ENCODE measurements at regions not wholly inside any gene's neighbourhood (a gene's known extent, or its start where the extent isn't known, plus 50 kb on each side); places are given as distances from the start of the nearest gene placed in this dataset.

DNA sequence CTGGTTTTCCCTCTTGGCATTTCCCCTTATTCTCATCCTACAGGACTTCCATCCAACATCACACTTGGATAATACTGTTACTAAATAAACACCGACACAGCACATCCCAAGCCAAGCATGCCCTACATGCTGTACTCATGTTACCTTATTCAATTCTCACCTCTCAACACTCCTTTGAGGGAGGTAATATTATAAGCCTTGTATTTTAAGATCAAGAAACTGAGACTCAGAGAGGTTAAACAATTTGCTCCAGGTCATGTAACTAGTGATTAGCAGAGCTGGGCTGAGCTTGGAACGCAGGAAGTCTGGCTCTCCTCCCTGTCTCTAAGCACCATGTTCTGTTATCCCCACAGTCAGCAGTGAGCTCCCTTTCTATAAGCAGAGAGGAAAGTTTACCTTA is 333.6 kb upstream of the IGFBP7 start:
- Histone ChIP-seq H3K36me3 (ENCODE audit: control insufficient read depth in 2 of 2, insufficient read depth in 2 of 2, low read length in 2 of 2) (no peaks in the 10 kb centered on the region), H3K4me1 (ENCODE audit: control insufficient read depth in 2 of 2, insufficient read depth in 2 of 2, low read length in 2 of 2) (no peaks in the 10 kb centered on the region), H3K4me3 (ENCODE audit: low read length in 2 of 2) (no peak overlapping the region), H3K9ac (ENCODE audit: low read depth in 1 of 2, low read length in 2 of 2) (no peak overlapping the region), H3K9me3 (ENCODE audit: control insufficient read depth in 2 of 2, low read length in 2 of 2) (no peaks in the 10 kb centered on the region), H3K27me3 (ENCODE audit: control insufficient read depth in 2 of 2, insufficient read depth in 2 of 2, low read length in 2 of 2) (no peaks in the 10 kb centered on the region), H3K27ac (ENCODE audit: low read depth in 2 of 2, low read length in 2 of 2) (no peak overlapping the region)

DNA sequence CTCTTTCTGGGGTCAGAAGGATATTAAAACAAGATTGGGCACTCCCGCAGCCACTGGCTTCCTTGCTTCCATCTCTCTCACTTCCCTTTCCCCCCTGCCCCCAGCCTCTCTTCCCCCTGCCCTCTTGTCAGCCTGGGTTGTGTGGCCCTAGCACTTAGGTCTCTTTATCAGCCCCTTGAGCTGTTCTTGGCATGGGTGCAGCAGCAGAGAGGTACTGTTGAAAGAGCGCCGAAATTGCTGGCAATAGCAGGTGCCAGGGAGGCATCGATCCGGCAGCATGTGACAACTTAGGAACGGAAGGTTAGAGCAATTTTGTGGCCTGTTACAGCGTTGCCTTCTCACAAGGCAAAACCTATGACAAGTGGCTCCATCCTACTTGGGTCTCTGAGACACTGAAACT is 333.1 kb upstream of the IGFBP7 start:
- Histone ChIP-seq H3K36me3 (ENCODE audit: control insufficient read depth in 2 of 2, insufficient read depth in 2 of 2, low read length in 2 of 2) (no peaks in the 10 kb centered on the region), H3K4me1 (ENCODE audit: control insufficient read depth in 2 of 2, insufficient read depth in 2 of 2, low read length in 2 of 2) (no peaks in the 10 kb centered on the region), H3K9me3 (ENCODE audit: control insufficient read depth in 2 of 2, low read length in 2 of 2) (no peaks in the 10 kb centered on the region), H3K9ac (ENCODE audit: low read depth in 1 of 2, low read length in 2 of 2) (no peak overlapping the region), H3K27me3 (ENCODE audit: control insufficient read depth in 2 of 2, insufficient read depth in 2 of 2, low read length in 2 of 2) (no peaks in the 10 kb centered on the region), H3K4me3 (ENCODE audit: low read length in 2 of 2) (no peak overlapping the region), H3K27ac (ENCODE audit: low read depth in 2 of 2, low read length in 2 of 2) (no peak overlapping the region)

DNA sequence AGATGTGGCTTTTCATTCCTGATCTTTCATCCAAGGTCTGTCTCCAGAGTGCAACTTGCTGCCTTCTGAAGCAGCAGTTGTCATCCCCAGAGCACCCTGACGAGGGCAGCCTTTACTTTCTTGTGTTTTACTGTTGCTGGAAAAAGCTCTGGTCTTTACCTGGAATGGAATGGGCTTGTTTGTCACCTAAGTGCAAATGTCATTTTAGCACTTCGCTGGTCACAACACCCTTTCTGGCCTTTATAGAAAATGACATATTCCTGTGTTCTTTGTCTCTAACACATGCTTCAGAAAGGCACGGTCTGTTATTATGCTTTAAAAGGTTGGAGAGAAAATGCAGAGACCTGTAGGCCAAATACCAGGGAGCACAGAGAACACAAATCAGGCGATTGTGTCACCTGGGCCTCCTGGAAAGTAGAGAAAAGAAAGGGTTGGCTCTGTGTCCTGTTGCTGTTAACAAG is 332.7 kb upstream of the IGFBP7 start:
- H3K36me3 ChIP-seq (ENCODE audit: control insufficient read depth in 2 of 2, insufficient read depth in 2 of 2, low read length in 2 of 2) = no peaks in the 10 kb centered on the region
- H3K27ac ChIP-seq (ENCODE audit: low read depth in 2 of 2, low read length in 2 of 2) = no peak overlapping the region
- no peaks in the 10 kb centered on the region for H3K27me3 ChIP-seq (ENCODE audit: control insufficient read depth in 2 of 2, insufficient read depth in 2 of 2, low read length in 2 of 2)
- H3K9me3 ChIP-seq (ENCODE audit: control insufficient read depth in 2 of 2, low read length in 2 of 2) = no peaks in the 10 kb centered on the region
- no peaks in the 10 kb centered on the region for H3K4me1 ChIP-seq (ENCODE audit: control insufficient read depth in 2 of 2, insufficient read depth in 2 of 2, low read length in 2 of 2)
- H3K9ac ChIP-seq (ENCODE audit: low read depth in 1 of 2, low read length in 2 of 2) = no peak overlapping the region
- H3K4me3 ChIP-seq (ENCODE audit: low read length in 2 of 2) = no peak overlapping the region

DNA sequence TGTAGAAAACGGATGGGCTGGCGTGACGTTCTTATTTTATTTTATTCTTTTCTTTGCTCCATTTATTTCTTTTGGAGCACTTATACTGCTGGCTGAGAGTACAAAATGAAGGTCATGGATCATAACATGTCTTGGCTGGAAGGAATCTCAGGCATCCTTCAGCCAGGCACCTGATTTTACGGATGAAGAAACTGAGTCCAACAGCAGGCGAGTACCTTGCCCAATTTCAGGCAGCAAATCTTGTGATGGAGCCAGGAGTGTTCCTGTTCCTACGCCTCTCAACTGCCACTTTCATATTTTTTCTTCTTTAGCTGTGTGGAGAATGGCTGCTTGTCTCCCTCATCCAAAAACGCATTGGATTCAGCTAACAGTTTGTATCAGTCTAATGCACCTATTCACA is 332.1 kb upstream of the IGFBP7 start:
- H3K4me1 ChIP-seq (ENCODE audit: control insufficient read depth in 2 of 2, insufficient read depth in 2 of 2, low read length in 2 of 2) = no peaks in the 10 kb centered on the region
- no peak overlapping the region for H3K27ac ChIP-seq (ENCODE audit: low read depth in 2 of 2, low read length in 2 of 2)
- H3K36me3 ChIP-seq (ENCODE audit: control insufficient read depth in 2 of 2, insufficient read depth in 2 of 2, low read length in 2 of 2) = no peaks in the 10 kb centered on the region
- no peaks in the 10 kb centered on the region for H3K27me3 ChIP-seq (ENCODE audit: control insufficient read depth in 2 of 2, insufficient read depth in 2 of 2, low read length in 2 of 2)
- H3K4me3 ChIP-seq (ENCODE audit: low read length in 2 of 2) = no peak overlapping the region
- no peaks in the 10 kb centered on the region for H3K9me3 ChIP-seq (ENCODE audit: control insufficient read depth in 2 of 2, low read length in 2 of 2)
- no peak overlapping the region for H3K9ac ChIP-seq (ENCODE audit: low read depth in 1 of 2, low read length in 2 of 2)

DNA sequence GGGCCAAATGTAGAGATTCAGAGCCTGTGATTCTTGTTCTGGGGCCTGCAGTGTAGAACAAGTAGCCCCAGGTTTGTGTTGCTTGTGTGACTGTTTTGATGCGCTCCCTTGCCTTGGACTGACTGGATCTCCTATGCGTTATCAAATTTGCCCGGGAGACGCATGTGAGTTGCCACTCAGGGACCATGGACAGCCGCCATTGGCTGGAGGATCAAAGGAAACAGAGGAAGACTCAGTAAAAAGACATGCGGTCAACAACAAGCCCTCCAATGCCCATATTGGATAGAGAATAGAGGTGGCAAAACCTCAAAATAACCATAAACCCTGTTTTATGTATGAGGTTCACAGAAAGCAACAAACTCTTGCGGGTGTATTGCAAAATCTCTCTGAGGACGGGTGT is 327.5 kb upstream of the IGFBP7 start:
- Histone ChIP-seq H3K4me3 (ENCODE audit: low read length in 2 of 2) (no peak overlapping the region), H3K4me1 (ENCODE audit: control insufficient read depth in 2 of 2, insufficient read depth in 2 of 2, low read length in 2 of 2) (no peaks in the 10 kb centered on the region), H3K9ac (ENCODE audit: low read depth in 1 of 2, low read length in 2 of 2) (no peak overlapping the region), H3K36me3 (ENCODE audit: control insufficient read depth in 2 of 2, insufficient read depth in 2 of 2, low read length in 2 of 2) (no peaks in the 10 kb centered on the region), H3K9me3 (ENCODE audit: control insufficient read depth in 2 of 2, low read length in 2 of 2) (no peaks in the 10 kb centered on the region), H3K27ac (ENCODE audit: low read depth in 2 of 2, low read length in 2 of 2) (no peak overlapping the region), H3K27me3 (ENCODE audit: control insufficient read depth in 2 of 2, insufficient read depth in 2 of 2, low read length in 2 of 2) (no peaks in the 10 kb centered on the region)

DNA sequence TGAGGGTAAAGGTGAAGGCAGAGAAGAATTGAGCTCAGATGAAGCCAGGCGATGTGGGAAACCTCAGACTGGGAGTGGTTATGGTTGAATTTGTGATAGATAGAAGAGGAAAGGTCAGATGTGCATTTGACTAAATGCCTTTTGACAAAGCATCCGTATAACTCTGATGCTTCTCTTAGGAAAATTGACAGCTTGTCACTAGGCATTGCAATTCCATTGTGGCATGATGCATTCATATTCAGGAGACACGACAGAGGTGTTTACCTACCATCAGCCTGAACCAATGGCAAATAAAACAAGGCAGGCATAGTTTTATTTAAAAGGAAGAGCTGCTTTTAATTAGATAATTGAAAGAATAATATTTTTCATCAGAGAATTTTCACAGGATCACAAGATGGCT is 325.1 kb upstream of the IGFBP7 start:
- Histone ChIP-seq H3K4me1 (ENCODE audit: control insufficient read depth in 2 of 2, insufficient read depth in 2 of 2, low read length in 2 of 2) (no peaks in the 10 kb centered on the region), H3K36me3 (ENCODE audit: control insufficient read depth in 2 of 2, insufficient read depth in 2 of 2, low read length in 2 of 2) (no peaks in the 10 kb centered on the region), H3K9me3 (ENCODE audit: control insufficient read depth in 2 of 2, low read length in 2 of 2) (no peaks in the 10 kb centered on the region), H3K9ac (ENCODE audit: low read depth in 1 of 2, low read length in 2 of 2) (no peak overlapping the region), H3K27me3 (ENCODE audit: control insufficient read depth in 2 of 2, insufficient read depth in 2 of 2, low read length in 2 of 2) (no peaks in the 10 kb centered on the region), H3K27ac (ENCODE audit: low read depth in 2 of 2, low read length in 2 of 2) (no peak overlapping the region), H3K4me3 (ENCODE audit: low read length in 2 of 2) (no peak overlapping the region)

DNA sequence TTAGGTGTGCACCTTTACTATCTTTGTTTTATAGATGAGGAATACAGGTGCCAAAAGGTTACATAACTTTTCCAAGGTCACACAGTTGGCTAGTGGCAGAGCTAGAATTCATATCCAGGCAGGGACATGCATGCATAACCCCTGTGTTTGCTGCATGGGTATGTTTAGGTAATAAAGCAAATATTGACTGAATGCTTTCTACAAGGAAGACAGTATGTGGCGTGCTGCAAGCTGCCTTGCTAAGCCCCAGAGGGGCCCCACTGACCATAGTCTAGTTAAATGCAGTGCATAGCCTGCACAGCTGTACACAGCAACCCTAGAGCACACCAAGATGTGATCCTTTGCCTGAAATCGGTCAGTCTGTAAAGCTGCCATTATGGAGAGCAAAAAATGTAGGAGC is 320.5 kb upstream of the IGFBP7 start:
- Histone ChIP-seq H3K9me3 (ENCODE audit: control insufficient read depth in 2 of 2, low read length in 2 of 2) (no peaks in the 10 kb centered on the region), H3K27me3 (ENCODE audit: control insufficient read depth in 2 of 2, insufficient read depth in 2 of 2, low read length in 2 of 2) (no peaks in the 10 kb centered on the region), H3K9ac (ENCODE audit: low read depth in 1 of 2, low read length in 2 of 2) (no peak overlapping the region), H3K36me3 (ENCODE audit: control insufficient read depth in 2 of 2, insufficient read depth in 2 of 2, low read length in 2 of 2) (no peaks in the 10 kb centered on the region), H3K27ac (ENCODE audit: low read depth in 2 of 2, low read length in 2 of 2) (no peak overlapping the region), H3K4me1 (ENCODE audit: control insufficient read depth in 2 of 2, insufficient read depth in 2 of 2, low read length in 2 of 2) (no peaks in the 10 kb centered on the region), H3K4me3 (ENCODE audit: low read length in 2 of 2) (no peak overlapping the region)

DNA sequence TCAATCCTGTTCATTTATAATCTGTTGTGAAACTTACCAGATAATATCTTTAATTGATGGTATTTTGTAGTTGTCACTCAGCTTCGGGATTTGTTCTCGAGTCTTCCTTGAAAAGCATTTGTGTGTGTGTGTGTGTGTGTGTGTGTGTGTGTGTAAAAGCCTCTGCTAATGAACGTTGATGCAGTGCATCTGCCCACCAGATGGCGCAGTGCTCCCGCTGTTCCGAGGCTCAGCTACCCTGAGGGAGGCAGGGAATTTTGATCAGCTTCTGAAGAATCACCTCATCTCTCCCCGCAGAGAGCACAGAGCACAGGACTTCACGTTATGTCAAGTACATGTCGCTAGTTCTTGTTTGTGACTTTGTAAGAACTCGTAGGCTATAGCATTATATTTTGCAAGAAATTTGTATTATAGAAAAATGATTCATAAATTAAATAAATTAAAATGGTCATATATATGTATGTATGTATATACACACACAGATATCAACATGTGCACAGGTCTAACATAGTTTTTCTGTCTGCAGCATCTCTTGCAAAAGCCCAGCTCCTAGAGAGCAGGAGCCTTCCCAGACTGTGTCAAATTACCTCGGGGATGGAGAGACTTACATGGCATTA is 316.7 kb upstream of the IGFBP7 start:
- Histone ChIP-seq H3K27me3 (ENCODE audit: control insufficient read depth in 2 of 2, insufficient read depth in 2 of 2, low read length in 2 of 2) (no peaks in the 10 kb centered on the region), H3K27ac (ENCODE audit: low read depth in 2 of 2, low read length in 2 of 2) (no peak overlapping the region), H3K4me1 (ENCODE audit: control insufficient read depth in 2 of 2, insufficient read depth in 2 of 2, low read length in 2 of 2) (no peaks in the 10 kb centered on the region), H3K9ac (ENCODE audit: low read depth in 1 of 2, low read length in 2 of 2) (no peak overlapping the region), H3K36me3 (ENCODE audit: control insufficient read depth in 2 of 2, insufficient read depth in 2 of 2, low read length in 2 of 2) (no peaks in the 10 kb centered on the region), H3K4me3 (ENCODE audit: low read length in 2 of 2) (no peak overlapping the region), H3K9me3 (ENCODE audit: control insufficient read depth in 2 of 2, low read length in 2 of 2) (no peaks in the 10 kb centered on the region)

DNA sequence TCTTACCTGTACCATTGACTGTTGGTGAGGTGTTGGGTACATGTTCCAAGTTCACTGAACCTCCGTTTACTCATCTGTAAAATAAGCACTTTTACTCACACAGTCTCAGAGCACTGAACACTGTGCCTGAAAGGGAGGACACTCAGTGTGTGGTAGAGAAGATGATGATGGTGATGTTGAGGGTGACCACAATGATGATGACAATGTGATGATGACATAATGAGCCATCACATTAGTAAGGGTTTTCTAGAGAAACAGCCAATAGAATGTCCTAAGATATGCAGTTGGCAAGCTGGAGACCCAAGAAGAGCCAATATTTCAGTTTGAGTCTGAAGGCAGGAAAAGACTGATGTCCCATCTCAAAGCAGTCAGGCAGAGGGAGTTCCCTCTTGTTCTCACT is 315.4 kb upstream of the IGFBP7 start:
- Histone ChIP-seq H3K9me3 (ENCODE audit: control insufficient read depth in 2 of 2, low read length in 2 of 2) (no peaks in the 10 kb centered on the region), H3K27ac (ENCODE audit: low read depth in 2 of 2, low read length in 2 of 2) (no peak overlapping the region), H3K27me3 (ENCODE audit: control insufficient read depth in 2 of 2, insufficient read depth in 2 of 2, low read length in 2 of 2) (no peaks in the 10 kb centered on the region), H3K36me3 (ENCODE audit: control insufficient read depth in 2 of 2, insufficient read depth in 2 of 2, low read length in 2 of 2) (no peaks in the 10 kb centered on the region), H3K4me1 (ENCODE audit: control insufficient read depth in 2 of 2, insufficient read depth in 2 of 2, low read length in 2 of 2) (no peaks in the 10 kb centered on the region), H3K9ac (ENCODE audit: low read depth in 1 of 2, low read length in 2 of 2) (no peak overlapping the region), H3K4me3 (ENCODE audit: low read length in 2 of 2) (no peak overlapping the region)

DNA sequence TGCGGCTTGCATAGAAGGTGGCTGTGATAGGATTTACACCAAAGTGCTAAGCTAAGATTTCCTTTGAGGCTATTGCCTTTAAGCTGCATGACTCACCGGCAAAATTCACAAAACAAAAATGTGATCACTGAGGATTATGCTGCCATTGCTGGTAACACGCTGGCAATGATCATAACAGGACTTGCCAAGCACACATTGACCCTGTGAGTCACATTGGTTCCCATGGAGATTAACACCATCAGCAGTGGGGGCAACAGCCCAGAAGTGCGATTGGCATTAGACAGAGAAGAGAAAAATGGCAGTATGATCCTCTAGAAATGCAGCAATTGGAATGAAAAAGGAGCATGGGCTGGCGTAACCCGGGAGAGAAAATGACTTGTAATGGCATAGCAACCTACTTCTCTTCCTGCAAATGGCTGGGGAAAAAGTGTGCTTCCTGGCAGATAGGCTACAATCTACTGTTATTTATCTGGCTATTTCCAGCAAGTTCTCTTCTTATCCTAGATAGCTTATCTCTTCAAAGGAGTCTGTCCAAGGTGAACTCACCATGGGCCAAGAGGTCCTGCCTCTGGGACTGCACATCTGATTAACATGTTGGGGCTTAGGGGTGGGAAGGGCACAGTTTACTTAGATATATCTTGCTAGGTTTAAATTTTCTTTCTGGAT is 314.2 kb upstream of the IGFBP7 start:
- H3K9me3 ChIP-seq (ENCODE audit: control insufficient read depth in 2 of 2, low read length in 2 of 2) = no peaks in the 10 kb centered on the region
- H3K27ac ChIP-seq (ENCODE audit: low read depth in 2 of 2, low read length in 2 of 2) = no peak overlapping the region
- H3K36me3 ChIP-seq (ENCODE audit: control insufficient read depth in 2 of 2, insufficient read depth in 2 of 2, low read length in 2 of 2) = no peaks in the 10 kb centered on the region
- H3K27me3 ChIP-seq (ENCODE audit: control insufficient read depth in 2 of 2, insufficient read depth in 2 of 2, low read length in 2 of 2) = no peaks in the 10 kb centered on the region
- no peak overlapping the region for H3K9ac ChIP-seq (ENCODE audit: low read depth in 1 of 2, low read length in 2 of 2)
- no peaks in the 10 kb centered on the region for H3K4me1 ChIP-seq (ENCODE audit: control insufficient read depth in 2 of 2, insufficient read depth in 2 of 2, low read length in 2 of 2)
- H3K4me3 ChIP-seq (ENCODE audit: low read length in 2 of 2) = no peak overlapping the region

Measured in mucosa of rectum (tissue), 2 donors.